ENCODE measurements at regions not wholly inside any gene's neighbourhood (a gene's known extent, or its start where the extent isn't known, plus 50 kb on each side); places are given as distances from the start of the nearest gene placed in this dataset.

- no peak for TF ChIP-seq CTCF (IDR thresholded peaks at IDR 0.05)
Observed at GRCh38 chr10:109247814-109248213, 675.5 kb downstream of the XPNPEP1 start.

GRCh38 chr10:109245821-109246220 lies 677.5 kb downstream of the XPNPEP1 start:
- no peak for TF ChIP-seq CTCF (IDR thresholded peaks at IDR 0.05)

GRCh38 chr10:109239371-109239770 lies 683.9 kb downstream of the XPNPEP1 start:
- no peak for TF ChIP-seq CTCF (IDR thresholded peaks at IDR 0.05)

- TF ChIP-seq CTCF (IDR thresholded peaks at IDR 0.05) = no peak
Observed at GRCh38 chr10:109237682-109238081, 685.6 kb downstream of the XPNPEP1 start.

GRCh38 chr10:109237050-109237449 lies 686.3 kb downstream of the XPNPEP1 start:
- TF ChIP-seq CTCF (IDR thresholded peaks at IDR 0.05) = no peak

- no peak for TF ChIP-seq CTCF (IDR thresholded peaks at IDR 0.05)
Observed at GRCh38 chr10:109219935-109220605, 703.2 kb downstream of the XPNPEP1 start.

- TF ChIP-seq CTCF (IDR thresholded peaks at IDR 0.05) = no peak
Observed at GRCh38 chr10:109218207-109218606, 705.1 kb downstream of the XPNPEP1 start.
